BJ (cell line): ENCODE measurements at regions not wholly inside any gene's neighbourhood (a gene's known extent, or its start where the extent isn't known, plus 50 kb on each side); places are given as distances from the start of the nearest gene placed in this dataset.

ENCODE experiments used
- CTCF ChIA-PET: fragments of 350-600 bp; formaldehyde crosslinking; extraction: SDS; loops from one replicate; lab custom pipeline; 2021; ENCODE audit warnings: antibody characterized with exemption, inconsistent platforms; lab: Yijun Ruan, JAX
- POLR2A ChIA-PET: fragments of 300-600 bp; sonication (Branson Sonifier 250); formaldehyde crosslinking; extraction: SDS; loops from one replicate; lab custom pipeline; 2021; ENCODE audit warnings: antibody characterized with exemption; lab: Charles Lee
- DNase-seq: peaks from one replicate; pipeline ENCODE4 v3.0.0-alpha.2; 2011; ENCODE audit warnings: low read depth
- H3K27me3 ChIP-seq: 2 replicates; pipeline ENCODE4 v1.6.0; 2011; ENCODE audit warnings: low read length; ENCODE audit not compliant: control insufficient read depth, insufficient read depth
- H3K36me3 ChIP-seq: 2 replicates; pipeline ENCODE4 v1.5.1; 2011; ENCODE audit warnings: low read length; ENCODE audit not compliant: control insufficient read depth, insufficient read depth
- H3K4me3 ChIP-seq: 2 replicates; pipeline ENCODE4 v1.5.1; 2011; ENCODE audit warnings: low read depth, mild to moderate bottlenecking, control low read depth, low read length
- TF ChIP-seq, protein P1 (sequence below): IDR thresholded peaks from 2 replicates; pipeline ENCODE4 v1.5.1; 2011; ENCODE audit warnings: low read depth, mild to moderate bottlenecking, control low read depth, inconsistent platforms, low read length, moderate library complexity; ENCODE audit not compliant: insufficient read depth

- CTCF ChIA-PET, result no interaction called here
Measured at GRCh38 chr2:151042964-151043363, 218.7 kb downstream of the RBM43 start.

DNA sequence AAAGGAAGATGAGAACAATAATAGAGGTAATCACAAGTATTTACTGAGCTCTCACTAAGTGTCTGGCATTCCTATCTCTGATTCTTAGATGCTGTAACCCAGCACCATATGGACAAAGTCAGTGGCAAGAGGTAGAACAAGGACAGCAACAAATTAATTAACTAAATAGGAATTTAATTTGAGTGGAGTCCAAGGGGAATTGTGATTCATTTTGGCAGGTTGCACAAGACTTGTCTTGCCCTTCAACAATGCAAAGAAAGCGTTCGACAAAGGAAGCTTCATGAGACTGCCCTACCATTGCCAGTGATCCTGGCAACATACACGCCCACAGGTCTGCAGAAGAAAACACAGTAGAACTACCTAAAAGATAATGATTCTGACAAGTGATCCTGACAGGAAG is 221.6 kb downstream of the RBM43 start:
- Histone ChIP-seq H3K4me3 (no peak overlapping the region), H3K36me3 (no peaks in the 10 kb centered on the region), H3K27me3 (no peaks in the 10 kb centered on the region)
- ChIA-PET CTCF (interaction anchor here (1.0 to 1.6 kb wide), 2 partner anchors 11 to 15 kb away, joined by 3 to 8 read pairs; no protein-coding TSS in a partner anchor), POLR2A (no interaction called here)
- no peak for DNase-seq
- TF ChIP-seq, protein P1, sequence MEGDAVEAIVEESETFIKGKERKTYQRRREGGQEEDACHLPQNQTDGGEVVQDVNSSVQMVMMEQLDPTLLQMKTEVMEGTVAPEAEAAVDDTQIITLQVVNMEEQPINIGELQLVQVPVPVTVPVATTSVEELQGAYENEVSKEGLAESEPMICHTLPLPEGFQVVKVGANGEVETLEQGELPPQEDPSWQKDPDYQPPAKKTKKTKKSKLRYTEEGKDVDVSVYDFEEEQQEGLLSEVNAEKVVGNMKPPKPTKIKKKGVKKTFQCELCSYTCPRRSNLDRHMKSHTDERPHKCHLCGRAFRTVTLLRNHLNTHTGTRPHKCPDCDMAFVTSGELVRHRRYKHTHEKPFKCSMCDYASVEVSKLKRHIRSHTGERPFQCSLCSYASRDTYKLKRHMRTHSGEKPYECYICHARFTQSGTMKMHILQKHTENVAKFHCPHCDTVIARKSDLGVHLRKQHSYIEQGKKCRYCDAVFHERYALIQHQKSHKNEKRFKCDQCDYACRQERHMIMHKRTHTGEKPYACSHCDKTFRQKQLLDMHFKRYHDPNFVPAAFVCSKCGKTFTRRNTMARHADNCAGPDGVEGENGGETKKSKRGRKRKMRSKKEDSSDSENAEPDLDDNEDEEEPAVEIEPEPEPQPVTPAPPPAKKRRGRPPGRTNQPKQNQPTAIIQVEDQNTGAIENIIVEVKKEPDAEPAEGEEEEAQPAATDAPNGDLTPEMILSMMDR, result no peak

More at GRCh38 chr2:151042964-151043363, 218.7 kb downstream of the RBM43 start:
- TF ChIP-seq, protein P1, result no peak
- DNase-seq, result no peak
- no peaks in the 10 kb centered on the region for H3K36me3 ChIP-seq
- H3K4me3 ChIP-seq, result no peak overlapping the region
- POLR2A ChIA-PET, result no interaction called here
- no peaks in the 10 kb centered on the region for H3K27me3 ChIP-seq

DNA sequence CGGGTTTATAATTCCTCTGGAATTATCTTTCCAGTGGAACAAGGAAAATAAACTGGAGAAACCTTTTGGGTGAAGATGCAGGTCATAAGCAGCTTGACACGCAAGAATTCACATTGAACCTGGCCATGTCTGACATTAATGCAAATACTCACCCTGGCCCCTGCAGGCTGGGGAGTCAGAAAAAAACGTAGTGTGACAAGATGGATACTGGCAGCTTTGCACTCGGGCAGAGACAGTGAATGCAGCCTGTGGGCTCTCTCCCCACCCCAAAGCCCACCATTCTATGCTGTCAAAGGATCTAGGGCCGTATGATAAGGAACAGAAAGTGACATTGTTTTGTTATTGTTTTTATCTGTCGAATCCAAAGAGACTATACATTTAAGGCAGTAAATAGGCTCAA is 223.1 kb downstream of the RBM43 start:
- H3K4me3 ChIP-seq, result no peak overlapping the region
- H3K27me3 ChIP-seq, result no peaks in the 10 kb centered on the region
- ChIA-PET POLR2A (no interaction called here), CTCF (interaction anchor here (1.6 kb wide), 1 partner anchor 13 kb away, joined by 8 read pairs; no protein-coding TSS in a partner anchor)
- DNase-seq, result no peak
- TF ChIP-seq, protein P1, result no peak
- no peaks in the 10 kb centered on the region for H3K36me3 ChIP-seq

- ChIA-PET POLR2A (no interaction called here), CTCF (no interaction called here)
- no peak for DNase-seq
- Histone ChIP-seq H3K4me3 (no peak overlapping the region), H3K27me3 (no peaks in the 10 kb centered on the region), H3K36me3 (no peaks in the 10 kb centered on the region)
- TF ChIP-seq, protein P1, result no peak
Measured at GRCh38 chr2:151037434-151037833, 224.2 kb downstream of the RBM43 start.

GRCh38 chr2:151033271-151034248 is 228.1 kb downstream of the RBM43 start:
- H3K4me3 ChIP-seq, result no peak overlapping the region
- no peaks in the 10 kb centered on the region for H3K36me3 ChIP-seq
- ChIA-PET POLR2A (interaction anchor here (0.6 kb wide), 1 partner anchor 551 kb away, joined by 7 read pairs; no protein-coding TSS in a partner anchor), CTCF (interaction anchor here (1.4 to 2.4 kb wide), 2 partner anchors 19 to 545 kb away, joined by 3 to 15 read pairs; no protein-coding TSS in a partner anchor)
- H3K27me3 ChIP-seq, result no peaks in the 10 kb centered on the region
- TF ChIP-seq, protein P1, result no peak
- no peak for DNase-seq
